Mucosa of rectum (tissue), 2 donors: ENCODE measurements at regions not wholly inside any gene's neighbourhood (a gene's known extent, or its start where the extent isn't known, plus 50 kb on each side); places are given as distances from the start of the nearest gene placed in this dataset.

Experiments used
- H3K27ac ChIP-seq, 2 donors: one replicate each; pipeline ENCODE4 v1.7.0; 2013; ENCODE audit warnings: inconsistent platforms in 2 of 2, low read depth in 2 of 2, low read length in 2 of 2
- H3K27me3 ChIP-seq, 2 donors: one replicate each; pipeline ENCODE4 v1.7.0; 2013; ENCODE audit warnings: low read length in 2 of 2; ENCODE audit not compliant: control insufficient read depth in 2 of 2, insufficient read depth in 2 of 2
- H3K36me3 ChIP-seq, 2 donors: one replicate each; pipeline ENCODE4 v1.7.0; 2013; ENCODE audit warnings: low read length in 2 of 2; ENCODE audit not compliant: control insufficient read depth in 2 of 2, insufficient read depth in 2 of 2
- H3K4me1 ChIP-seq, 2 donors: one replicate each; pipeline ENCODE4 v1.7.0; 2013; ENCODE audit warnings: low read length in 2 of 2, mild to moderate bottlenecking in 1 of 2; ENCODE audit not compliant: control insufficient read depth in 2 of 2, insufficient read depth in 2 of 2
- H3K4me3 ChIP-seq, 2 donors: one replicate each; pipeline ENCODE4 v1.7.0; 2013; ENCODE audit warnings: low read length in 2 of 2
- H3K9ac ChIP-seq, 2 donors: one replicate each; pipeline ENCODE4 v1.7.0; 2013; ENCODE audit warnings: low read length in 2 of 2, low read depth in 1 of 2, mild to moderate bottlenecking in 1 of 2
- H3K9me3 ChIP-seq, 2 donors: one replicate each; pipeline ENCODE4 v1.7.0; 2013; ENCODE audit warnings: low read length in 2 of 2; ENCODE audit not compliant: control insufficient read depth in 2 of 2
- donor health status: healthy.
- donor health status: Normal muscosa, but diverticular disease.

DNA sequence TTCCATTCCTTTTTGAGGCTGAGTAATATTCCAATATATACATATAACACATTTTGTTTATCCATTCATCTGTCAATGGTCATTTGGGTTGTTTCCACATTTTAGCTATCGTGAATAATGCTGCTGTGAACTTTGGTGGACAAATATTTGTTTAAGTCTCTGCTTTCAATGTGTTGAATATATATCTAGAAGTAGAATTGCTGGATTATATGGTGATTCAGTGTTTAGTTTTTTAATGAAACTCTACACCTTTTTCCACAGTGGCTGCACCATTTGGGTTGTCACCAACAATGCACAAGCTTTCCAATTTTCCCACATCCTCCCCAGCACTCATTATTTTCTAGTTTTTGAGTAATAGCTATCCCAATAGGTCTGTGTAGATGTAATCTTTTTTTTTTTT, 69.5 kb downstream of the ACTBL2 start:
- Histone ChIP-seq H3K4me1 (no peaks in the 10 kb centered on the region), H3K9ac (no peak overlapping the region), H3K27ac (no peak overlapping the region), H3K36me3 (no peaks in the 10 kb centered on the region), H3K4me3 (no peak overlapping the region), H3K27me3 (no peaks in the 10 kb centered on the region), H3K9me3 (no peaks in the 10 kb centered on the region)

DNA sequence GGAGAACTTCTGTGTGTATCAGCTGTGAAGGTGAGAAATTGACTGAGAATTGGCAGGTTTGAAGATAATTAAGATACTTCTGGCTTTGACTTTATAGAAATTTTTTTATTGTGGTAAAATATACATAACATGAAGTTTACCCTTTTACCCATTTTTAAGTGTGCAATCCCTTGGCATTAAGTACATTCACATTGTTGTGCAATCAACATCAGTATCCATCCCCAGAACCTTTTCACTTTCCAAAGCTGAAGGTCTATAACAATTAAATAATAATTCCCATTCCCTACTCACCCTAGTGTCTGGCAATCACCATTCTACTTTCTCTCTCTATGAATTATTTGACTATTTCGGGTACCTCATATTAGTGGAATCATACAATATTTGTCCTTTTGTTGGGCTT, 69.9 kb downstream of the ACTBL2 start:
- H3K36me3 ChIP-seq: no peaks in the 10 kb centered on the region
- H3K4me3 ChIP-seq: no peak overlapping the region
- no peaks in the 10 kb centered on the region for H3K27me3 ChIP-seq
- no peak overlapping the region for H3K27ac ChIP-seq
- H3K9me3 ChIP-seq: no peaks in the 10 kb centered on the region
- H3K4me1 ChIP-seq: no peaks in the 10 kb centered on the region
- H3K9ac ChIP-seq: no peak overlapping the region

GRCh38 chr5:57411982-57412381, 70.6 kb downstream of the ACTBL2 start:
- H3K9me3 ChIP-seq: no peaks in the 10 kb centered on the region
- H3K4me1 ChIP-seq: no peaks in the 10 kb centered on the region
- no peak overlapping the region for H3K27ac ChIP-seq
- H3K36me3 ChIP-seq: no peaks in the 10 kb centered on the region
- H3K27me3 ChIP-seq: no peaks in the 10 kb centered on the region
- H3K9ac ChIP-seq: no peak overlapping the region
- no peak overlapping the region for H3K4me3 ChIP-seq

DNA sequence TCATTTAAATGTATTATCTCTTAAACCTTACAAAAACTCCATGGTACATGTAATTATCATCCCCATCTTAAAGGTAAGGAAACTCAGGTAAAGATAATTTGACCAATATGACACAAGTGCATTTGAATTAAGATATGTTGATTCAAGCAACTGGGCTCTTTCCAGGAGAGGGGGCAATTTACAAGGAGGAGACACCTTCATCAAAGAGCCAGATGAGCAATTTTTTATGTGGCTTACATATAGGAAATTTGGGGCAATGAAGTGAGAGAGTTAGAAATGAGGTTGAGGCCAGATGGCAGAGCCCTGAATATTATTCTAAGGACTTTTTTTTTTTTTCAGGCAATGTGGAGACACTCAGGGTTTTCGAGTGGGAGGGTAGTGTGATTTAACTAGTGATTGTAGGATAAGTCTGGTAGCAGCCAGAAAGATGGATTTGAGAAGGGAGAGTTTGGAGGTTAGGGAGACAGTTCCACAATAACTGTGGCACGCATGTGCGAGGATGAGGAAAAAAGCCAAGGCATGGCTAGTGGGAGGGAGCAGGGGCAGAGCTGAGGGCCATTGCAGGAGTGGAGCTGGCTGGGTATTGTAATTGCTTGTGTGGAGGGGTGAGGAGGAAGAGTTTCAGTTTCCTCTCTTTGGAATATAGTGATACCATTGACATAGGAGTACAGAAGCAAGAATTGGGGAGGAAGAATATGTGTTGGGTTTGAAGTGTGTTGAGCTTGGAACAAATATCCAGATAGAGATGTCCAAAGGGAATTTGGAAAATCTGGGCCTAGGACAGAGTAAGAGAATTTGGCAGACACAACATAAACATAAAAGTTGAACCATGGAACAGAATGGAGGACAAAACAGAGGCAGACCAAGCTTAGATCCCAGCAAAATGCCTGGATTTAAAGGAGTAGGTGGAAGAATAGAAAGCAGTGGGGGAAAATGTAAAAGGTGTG, 72.0 kb downstream of the ACTBL2 start:
- Histone ChIP-seq H3K27ac (no peak overlapping the region), H3K27me3 (no peaks in the 10 kb centered on the region), H3K9ac (no peak overlapping the region), H3K36me3 (no peaks in the 10 kb centered on the region), H3K9me3 (no peaks in the 10 kb centered on the region), H3K4me3 (no peak overlapping the region), H3K4me1 (no peaks in the 10 kb centered on the region)

DNA sequence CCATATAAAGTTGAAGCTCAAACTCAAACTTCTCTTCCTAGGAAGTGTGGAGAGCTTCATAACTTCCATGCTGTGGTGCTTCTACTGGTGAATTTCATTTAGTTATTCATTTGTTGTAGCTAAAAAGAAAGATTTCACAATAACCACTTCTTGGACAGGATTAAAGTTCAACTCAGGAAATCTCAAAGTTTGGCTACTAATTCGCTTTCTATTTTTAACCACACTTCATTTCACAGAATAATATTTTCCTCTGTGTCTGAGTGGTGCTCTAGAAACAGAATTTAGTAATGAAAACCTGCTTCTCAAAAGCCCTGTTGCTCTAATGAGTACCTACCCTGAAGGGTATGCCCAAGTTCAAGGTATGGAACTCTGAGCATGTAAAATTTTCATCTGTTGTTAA, 73.9 kb downstream of the ACTBL2 start:
- Histone ChIP-seq H3K4me3 (no peak overlapping the region), H3K9ac (no peak overlapping the region), H3K36me3 (no peaks in the 10 kb centered on the region), H3K9me3 (no peaks in the 10 kb centered on the region), H3K27ac (peak overlapping the region in 1 of 2 donors; percentile 42), H3K4me1 (no peaks in the 10 kb centered on the region), H3K27me3 (no peaks in the 10 kb centered on the region)

GRCh38 chr5:57408285-57408684, 74.3 kb downstream of the ACTBL2 start:
- Histone ChIP-seq H3K9me3 (no peaks in the 10 kb centered on the region), H3K4me3 (no peak overlapping the region), H3K27ac (no peak overlapping the region), H3K9ac (no peak overlapping the region), H3K4me1 (no peaks in the 10 kb centered on the region), H3K27me3 (no peaks in the 10 kb centered on the region), H3K36me3 (no peaks in the 10 kb centered on the region)

- H3K4me1 ChIP-seq: no peaks in the 10 kb centered on the region
- no peak overlapping the region for H3K9ac ChIP-seq
- H3K4me3 ChIP-seq: no peak overlapping the region
- no peak overlapping the region for H3K27ac ChIP-seq
- no peaks in the 10 kb centered on the region for H3K27me3 ChIP-seq
- no peaks in the 10 kb centered on the region for H3K36me3 ChIP-seq
- H3K9me3 ChIP-seq: no peaks in the 10 kb centered on the region
Observed at GRCh38 chr5:57407391-57407790, 75.2 kb downstream of the ACTBL2 start.

- Histone ChIP-seq H3K9ac (no peak overlapping the region), H3K9me3 (no peaks in the 10 kb centered on the region), H3K27ac (no peak overlapping the region), H3K27me3 (no peaks in the 10 kb centered on the region), H3K36me3 (no peaks in the 10 kb centered on the region), H3K4me1 (no peaks in the 10 kb centered on the region), H3K4me3 (no peak overlapping the region)
Observed at GRCh38 chr5:57406641-57407040, 76.0 kb downstream of the ACTBL2 start.

DNA sequence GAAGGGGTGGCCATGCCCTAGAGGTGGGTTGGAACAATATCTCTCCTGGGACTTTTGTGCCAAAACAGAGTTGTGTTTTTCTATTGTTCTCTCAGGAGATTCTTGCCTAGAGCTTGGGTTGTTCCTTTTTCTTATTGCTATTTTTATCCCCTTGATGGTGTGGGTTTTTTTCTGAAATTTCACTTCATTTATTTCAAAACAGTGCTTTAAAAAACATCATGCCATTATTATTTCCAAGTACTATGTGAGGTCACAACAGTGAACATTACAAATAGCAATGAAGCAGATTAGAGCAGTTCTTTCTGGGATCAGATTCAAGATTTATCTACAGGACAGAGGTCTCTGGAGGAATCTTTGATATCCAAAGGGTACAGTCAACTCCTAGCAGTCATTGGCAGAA, 76.6 kb downstream of the ACTBL2 start:
- H3K27ac ChIP-seq: no peak overlapping the region

GRCh38 chr5:57402761-57403160, 79.8 kb downstream of the ACTBL2 start:
- H3K4me3 ChIP-seq: no peak overlapping the region
- H3K27ac ChIP-seq: no peak overlapping the region
- H3K36me3 ChIP-seq: no peaks in the 10 kb centered on the region
- H3K9ac ChIP-seq: no peak overlapping the region
- no peaks in the 10 kb centered on the region for H3K9me3 ChIP-seq
- no peaks in the 10 kb centered on the region for H3K27me3 ChIP-seq
- H3K4me1 ChIP-seq: no peaks in the 10 kb centered on the region

More for the DNA sequence above, 76.6 kb downstream of the ACTBL2 start:
- H3K36me3 ChIP-seq: no peaks in the 10 kb centered on the region
- no peaks in the 10 kb centered on the region for H3K27me3 ChIP-seq
- no peaks in the 10 kb centered on the region for H3K9me3 ChIP-seq
- H3K4me3 ChIP-seq: no peak overlapping the region
- H3K4me1 ChIP-seq: no peaks in the 10 kb centered on the region
- no peak overlapping the region for H3K9ac ChIP-seq
